CD4-positive, alpha-beta memory T cell (primary cell): ENCODE measurements at regions not wholly inside any gene's neighbourhood (a gene's known extent, or its start where the extent isn't known, plus 50 kb on each side); places are given as distances from the start of the nearest gene placed in this dataset.

Experiments
- CTCF ChIA-PET: fragments of 350-600 bp; sonication (Branson Sonifier 250); formaldehyde crosslinking; loops from one replicate; lab custom pipeline; 2021; ENCODE audit warnings: inconsistent platforms; ENCODE audit not compliant: partially characterized antibody; lab: Charles Lee
- POLR2A ChIA-PET: fragments of 350-600 bp; sonication (Branson Sonifier 250); formaldehyde crosslinking; loops from one replicate; lab custom pipeline; 2021; ENCODE audit not compliant: partially characterized antibody; lab: Charles Lee
- DNase-seq, 5 donors: peaks; one replicate each; pipeline versions ENCODE4 v3.0.0 to v3.0.0-alpha.2; 2020 to 2022; ENCODE audit warnings: mixed read lengths in 1 of 5
- H3K27ac ChIP-seq: one replicate; pipeline ENCODE4 v1.7.0; 2013; ENCODE audit warnings: low read depth, low read length
- H3K27me3 ChIP-seq: 2 replicates; pipeline ENCODE4 v1.7.0; 2013; ENCODE audit warnings: mild to moderate bottlenecking, low read length, moderate library complexity; ENCODE audit not compliant: insufficient read depth
- H3K36me3 ChIP-seq: 2 replicates; pipeline ENCODE4 v1.7.0; 2013; ENCODE audit warnings: mild to moderate bottlenecking, low read length, moderate library complexity; ENCODE audit not compliant: insufficient read depth
- H3K4me1 ChIP-seq: 2 replicates; pipeline ENCODE4 v1.7.0; 2013; ENCODE audit warnings: mild to moderate bottlenecking, low read length, moderate library complexity; ENCODE audit not compliant: insufficient read depth
- H3K4me3 ChIP-seq, 2 donors: one replicate each; pipeline ENCODE4 v1.7.0; 2013; ENCODE audit warnings: low read length in 2 of 2, mild to moderate bottlenecking in 1 of 2
- H3K9me3 ChIP-seq, 2 donors: one replicate each; pipeline ENCODE4 v1.7.0; 2013; ENCODE audit warnings: low read length in 2 of 2, control low read depth in 1 of 2; ENCODE audit not compliant: control insufficient read depth in 1 of 2
- H3K27ac Mint-ChIP-seq, 7 donors: one replicate each; pipeline ENCODE4 v1.8.0; 2020 to 2021; ENCODE audit warnings: mixed read lengths in 7 of 7, mild to moderate bottlenecking in 6 of 7, inconsistent platforms in 3 of 7, moderate library complexity in 3 of 7
- H3K27me3 Mint-ChIP-seq, 2 donors: one replicate each; pipeline ENCODE4 v1.8.0; 2020 to 2021; ENCODE audit warnings: mixed read lengths in 2 of 2
- H3K36me3 Mint-ChIP-seq, 2 donors: one replicate each; pipeline ENCODE4 v1.8.0; 2020 to 2021; ENCODE audit warnings: mixed read lengths in 2 of 2, inconsistent platforms in 1 of 2, mild to moderate bottlenecking in 1 of 2
- H3K4me1 Mint-ChIP-seq, 4 donors: one replicate each; pipeline ENCODE4 v1.8.0; 2020 to 2021; ENCODE audit warnings: mixed read lengths in 4 of 4, mild to moderate bottlenecking in 1 of 4
- H3K4me3 Mint-ChIP-seq, 8 donors: one replicate each; pipeline ENCODE4 v1.8.0; 2020 to 2021; ENCODE audit warnings: mixed read lengths in 8 of 8, mild to moderate bottlenecking in 7 of 8, moderate library complexity in 6 of 8, inconsistent platforms in 3 of 8
- H3K9me3 Mint-ChIP-seq, 8 donors: one replicate each; pipeline ENCODE4 v1.8.0; 2020 to 2021; ENCODE audit warnings: mixed read lengths in 8 of 8, mild to moderate bottlenecking in 5 of 8, inconsistent platforms in 3 of 8, moderate library complexity in 1 of 8
- intact Hi-C: fragments of 100-400 bp; cut with micrococcal nuclease; formaldehyde crosslinking; loops from one replicate; pipeline ENCODE4 v1.15.1; 2023

DNA sequence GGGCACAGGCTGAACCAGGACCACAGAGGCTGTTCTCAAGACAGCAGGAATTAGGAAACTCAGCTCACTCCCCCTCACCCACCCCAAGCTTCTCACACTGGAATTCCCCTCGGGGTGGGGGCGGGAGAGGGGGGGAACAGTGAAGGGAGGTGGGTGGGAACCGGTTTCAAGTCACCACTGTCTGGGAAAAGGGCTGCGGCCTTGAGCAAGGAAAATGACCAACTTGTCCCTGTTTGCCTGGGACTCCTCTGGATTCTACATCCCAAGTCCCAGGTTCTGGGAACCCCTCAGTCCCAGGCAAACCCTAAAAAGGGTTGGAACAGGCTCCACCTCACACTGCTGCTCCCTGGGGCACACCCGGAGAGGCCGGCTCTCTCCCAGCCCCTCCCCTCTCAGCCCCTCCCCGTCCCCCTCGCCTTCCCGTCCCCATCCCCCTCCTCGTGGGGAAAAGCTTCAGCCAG is 230.7 kb downstream of the TFAP2C start:
- H3K4me1 Mint-ChIP-seq, result no peaks in the 10 kb centered on the region

GRCh38 chr20:56860413-56860812 is 231.3 kb downstream of the TFAP2C start:
- DNase-seq, result no peak
- ChIA-PET POLR2A (no interaction called here), CTCF (no interaction called here)
- Mint-ChIP-seq H3K36me3 (no peaks in the 10 kb centered on the region), H3K27ac (no peak overlapping the region), H3K4me1 (no peaks in the 10 kb centered on the region), H3K4me3 (no peak overlapping the region), H3K27me3 (peaks cover 6 to 27% of the 10 kb centered on the region in 2 donors), H3K9me3 (peaks cover 0 to 2% (median 0%) of the 10 kb centered on the region in 8 donors)
- peaks cover 3% of the 10 kb centered on the region for H3K27me3 ChIP-seq
- no peak overlapping the region for H3K4me3 ChIP-seq
- no peak overlapping the region for H3K27ac ChIP-seq
- intact Hi-C loops, result no loop called here
- H3K4me1 ChIP-seq, result no peaks in the 10 kb centered on the region
- no peaks in the 10 kb centered on the region for H3K9me3 ChIP-seq
- H3K36me3 ChIP-seq, result no peaks in the 10 kb centered on the region

More for the DNA sequence above, 230.7 kb downstream of the TFAP2C start:
- H3K9me3 ChIP-seq, result no peaks in the 10 kb centered on the region
- Mint-ChIP-seq H3K9me3 (peaks cover 0 to 2% (median 0%) of the 10 kb centered on the region in 8 donors), H3K27ac (no peak overlapping the region), H3K36me3 (no peaks in the 10 kb centered on the region), H3K4me3 (no peak overlapping the region), H3K27me3 (peaks cover 6 to 24% of the 10 kb centered on the region in 2 donors)
- no peak overlapping the region for H3K4me3 ChIP-seq
- no peak for DNase-seq
- CTCF ChIA-PET, result no interaction called here
- H3K27me3 ChIP-seq, result peaks cover 3% of the 10 kb centered on the region
- intact Hi-C loops, result no loop called here
- H3K36me3 ChIP-seq, result no peaks in the 10 kb centered on the region
- H3K27ac ChIP-seq, result no peak overlapping the region
- no peaks in the 10 kb centered on the region for H3K4me1 ChIP-seq
- POLR2A ChIA-PET, result no interaction called here

DNA sequence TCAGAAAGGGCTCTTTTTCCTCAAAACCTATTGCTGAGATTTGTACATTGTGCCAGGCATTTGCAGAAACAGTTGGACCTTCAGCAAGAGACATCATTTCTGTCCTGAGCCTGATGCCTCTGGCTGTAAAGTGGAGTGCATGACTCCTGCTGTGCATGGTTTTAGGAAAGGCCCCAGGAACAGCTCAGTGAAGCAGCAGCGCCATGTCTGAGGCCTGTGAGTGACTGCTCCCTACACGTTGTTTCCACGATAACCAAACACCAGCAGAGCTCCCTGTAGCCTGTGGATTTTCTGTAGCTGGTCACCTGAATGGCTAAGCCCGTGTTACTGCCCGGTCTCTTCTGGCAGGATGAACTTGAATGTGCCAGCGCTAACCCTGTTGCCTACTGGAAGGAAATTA is 232.5 kb downstream of the TFAP2C start:
- no peak for DNase-seq
- Mint-ChIP-seq H3K27me3 (peaks cover 6 to 29% of the 10 kb centered on the region in 2 donors), H3K27ac (no peak overlapping the region), H3K4me3 (no peak overlapping the region), H3K4me1 (no peaks in the 10 kb centered on the region), H3K9me3 (peaks cover 0 to 4% (median 0%) of the 10 kb centered on the region in 8 donors), H3K36me3 (no peaks in the 10 kb centered on the region)
- Histone ChIP-seq H3K36me3 (no peaks in the 10 kb centered on the region), H3K9me3 (no peaks in the 10 kb centered on the region), H3K27ac (no peak overlapping the region), H3K27me3 (peaks cover 3% of the 10 kb centered on the region), H3K4me3 (no peak overlapping the region), H3K4me1 (no peaks in the 10 kb centered on the region)
- ChIA-PET POLR2A (no interaction called here), CTCF (no interaction called here)
- intact Hi-C loops, result no loop called here

GRCh38 chr20:56865055-56865454 is 235.9 kb downstream of the TFAP2C start:
- H3K36me3 Mint-ChIP-seq, result no peaks in the 10 kb centered on the region
- POLR2A ChIA-PET, result no interaction called here
- H3K9me3 Mint-ChIP-seq, result peaks cover 2 to 16% (median 4%) of the 10 kb centered on the region in 8 donors
- Histone ChIP-seq H3K27ac (no peak overlapping the region), H3K4me1 (no peaks in the 10 kb centered on the region), H3K27me3 (peaks cover 3% of the 10 kb centered on the region), H3K36me3 (no peaks in the 10 kb centered on the region), H3K9me3 (peaks cover 0 to 5% of the 10 kb centered on the region in 2 donors), H3K4me3 (no peak overlapping the region)
- H3K4me3 Mint-ChIP-seq, result no peak overlapping the region
- DNase-seq, result no peak
- H3K27ac Mint-ChIP-seq, result no peak overlapping the region
- CTCF ChIA-PET, result no interaction called here
- intact Hi-C loops, result no loop called here
- peaks cover 9 to 29% of the 10 kb centered on the region in 2 donors for H3K27me3 Mint-ChIP-seq
- no peaks in the 10 kb centered on the region for H3K4me1 Mint-ChIP-seq

GRCh38 chr20:56867128-56867527 is 238.0 kb downstream of the TFAP2C start:
- intact Hi-C loops, result no loop called here
- no peak overlapping the region for H3K27ac Mint-ChIP-seq
- Histone ChIP-seq H3K4me1 (no peaks in the 10 kb centered on the region), H3K9me3 (peaks cover 0 to 5% of the 10 kb centered on the region in 2 donors), H3K27me3 (no peaks in the 10 kb centered on the region), H3K4me3 (no peak overlapping the region), H3K27ac (no peak overlapping the region), H3K36me3 (no peaks in the 10 kb centered on the region)
- H3K4me3 Mint-ChIP-seq, result no peak overlapping the region
- DNase-seq, result no peak
- ChIA-PET CTCF (no interaction called here), POLR2A (no interaction called here)
- H3K9me3 Mint-ChIP-seq, result peaks cover 2 to 17% (median 4%) of the 10 kb centered on the region in 8 donors
- H3K27me3 Mint-ChIP-seq, result peaks cover 6 to 22% of the 10 kb centered on the region in 2 donors
- H3K4me1 Mint-ChIP-seq, result no peaks in the 10 kb centered on the region
- H3K36me3 Mint-ChIP-seq, result no peaks in the 10 kb centered on the region

GRCh38 chr20:56868746-56869145 is 239.6 kb downstream of the TFAP2C start:
- peaks cover 6 to 16% of the 10 kb centered on the region in 2 donors for H3K27me3 Mint-ChIP-seq
- CTCF ChIA-PET, result no interaction called here
- H3K36me3 Mint-ChIP-seq, result no peaks in the 10 kb centered on the region
- POLR2A ChIA-PET, result no interaction called here
- no peak for DNase-seq
- no peak overlapping the region for H3K27ac Mint-ChIP-seq
- peaks cover 0 to 5% of the 10 kb centered on the region in 2 donors for H3K9me3 ChIP-seq
- H3K27ac ChIP-seq, result no peak overlapping the region
- no peak overlapping the region for H3K4me3 ChIP-seq
- no peaks in the 10 kb centered on the region for H3K4me1 Mint-ChIP-seq
- peaks cover 2 to 17% (median 4%) of the 10 kb centered on the region in 8 donors for H3K9me3 Mint-ChIP-seq
- no peaks in the 10 kb centered on the region for H3K36me3 ChIP-seq
- H3K27me3 ChIP-seq, result no peaks in the 10 kb centered on the region
- no peak overlapping the region for H3K4me3 Mint-ChIP-seq
- intact Hi-C loops, result no loop called here
- H3K4me1 ChIP-seq, result no peaks in the 10 kb centered on the region

DNA sequence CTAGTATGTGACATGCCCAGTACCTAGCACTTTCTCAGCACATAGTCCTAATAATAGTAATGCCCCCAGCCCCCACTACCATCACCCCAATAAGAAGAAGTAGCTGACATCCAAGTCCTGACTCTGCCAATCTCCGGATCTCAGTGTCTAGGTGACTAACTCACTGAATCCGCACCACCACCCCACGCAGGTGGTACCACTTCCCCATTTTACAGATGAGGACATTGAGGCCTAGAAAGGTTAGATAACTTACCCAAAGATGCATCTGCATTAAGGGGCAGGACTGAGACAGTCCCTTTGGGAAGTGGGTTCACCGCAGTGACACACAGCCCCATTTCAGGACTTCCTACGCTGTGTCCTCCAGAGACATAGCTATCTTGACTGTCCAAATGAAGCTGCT is 241.2 kb downstream of the TFAP2C start:
- Histone ChIP-seq H3K4me3 (no peak overlapping the region), H3K4me1 (no peaks in the 10 kb centered on the region), H3K9me3 (peaks cover 0 to 5% of the 10 kb centered on the region in 2 donors), H3K27ac (no peak overlapping the region), H3K27me3 (no peaks in the 10 kb centered on the region), H3K36me3 (no peaks in the 10 kb centered on the region)
- intact Hi-C loops, result no loop called here
- POLR2A ChIA-PET, result no interaction called here
- Mint-ChIP-seq H3K36me3 (no peaks in the 10 kb centered on the region), H3K4me3 (no peak overlapping the region), H3K9me3 (peaks cover 0 to 19% (median 4%) of the 10 kb centered on the region in 8 donors), H3K4me1 (no peaks in the 10 kb centered on the region), H3K27me3 (peaks cover 3 to 10% of the 10 kb centered on the region in 2 donors), H3K27ac (no peak overlapping the region)
- no peak for DNase-seq
- CTCF ChIA-PET, result no interaction called here

DNA sequence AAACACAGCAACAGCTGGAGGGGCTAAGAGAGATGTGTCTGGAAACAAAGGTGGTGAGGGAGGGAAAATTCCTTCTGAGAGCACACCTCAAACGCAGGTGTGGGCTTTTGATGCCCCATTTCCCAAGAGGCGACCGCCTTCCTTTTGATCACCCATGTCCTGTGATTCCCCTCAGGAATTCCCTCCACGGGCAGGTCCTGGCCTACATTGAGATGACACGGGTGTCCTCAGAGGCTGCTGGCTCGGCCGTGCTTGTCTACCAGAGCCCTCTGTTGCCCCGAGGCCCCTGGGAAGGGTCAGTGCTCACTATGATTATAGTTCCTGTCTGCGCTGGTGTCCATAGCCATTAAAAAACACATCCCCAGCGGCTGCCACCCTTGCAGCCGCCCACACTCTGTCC is 242.6 kb downstream of the TFAP2C start:
- H3K36me3 Mint-ChIP-seq, result no peaks in the 10 kb centered on the region
- ChIA-PET CTCF (no interaction called here), POLR2A (no interaction called here)
- H3K27me3 Mint-ChIP-seq, result peaks cover 3 to 4% of the 10 kb centered on the region in 2 donors
- DNase-seq, result no peak
- Histone ChIP-seq H3K36me3 (no peaks in the 10 kb centered on the region), H3K9me3 (peaks cover 0 to 5% of the 10 kb centered on the region in 2 donors), H3K27ac (no peak overlapping the region), H3K4me3 (no peak overlapping the region), H3K27me3 (no peaks in the 10 kb centered on the region), H3K4me1 (no peaks in the 10 kb centered on the region)
- no peak overlapping the region for H3K27ac Mint-ChIP-seq
- intact Hi-C loops, result no loop called here
- peaks cover 0 to 18% (median 4%) of the 10 kb centered on the region in 8 donors for H3K9me3 Mint-ChIP-seq
- H3K4me3 Mint-ChIP-seq, result no peak overlapping the region
- no peaks in the 10 kb centered on the region for H3K4me1 Mint-ChIP-seq
